T-helper 2 cell treated with Interferon-gamma antibody and Interleukin-4, amounts not matched to agents 100 ng/mL and 5 ng/mL, for 36 hours (primary cell): ENCODE measurements at regions not wholly inside any gene's neighbourhood (a gene's known extent, or its start where the extent isn't known, plus 50 kb on each side); places are given as distances from the start of the nearest gene placed in this dataset.
"Not testable (repeated sequence)": the region's sequence is repeated elsewhere in the genome, so short reads cannot be mapped to it uniquely, and the experiment has no call there.

ENCODE experiments used
- intact Hi-C: fragments of 100-400 bp; cut with micrococcal nuclease; formaldehyde crosslinking; loops from one replicate; pipeline ENCODE4 v1.15.1; 2023

DNA sequence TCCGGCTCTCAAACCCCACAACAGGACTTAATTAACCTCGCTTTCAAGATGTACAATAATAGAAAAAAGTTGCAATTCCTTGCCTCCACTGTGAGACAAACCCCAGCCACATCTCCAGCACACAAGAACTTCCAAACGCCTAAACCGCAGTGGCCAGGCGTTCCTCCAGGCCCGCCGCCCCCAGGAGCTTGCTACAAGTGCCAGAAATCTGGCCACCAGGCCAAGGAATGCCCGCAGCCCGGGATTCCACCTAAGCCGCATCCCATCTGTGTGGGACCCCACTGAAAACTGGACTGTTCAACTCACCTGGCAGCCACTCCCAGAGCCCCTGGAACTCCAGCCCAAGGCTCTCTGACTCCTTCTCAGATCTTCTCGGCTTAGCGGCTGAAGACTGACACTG, 262.5 kb downstream of the SMARCA2 start:
- intact Hi-C loops: not testable (repeated sequence)

DNA sequence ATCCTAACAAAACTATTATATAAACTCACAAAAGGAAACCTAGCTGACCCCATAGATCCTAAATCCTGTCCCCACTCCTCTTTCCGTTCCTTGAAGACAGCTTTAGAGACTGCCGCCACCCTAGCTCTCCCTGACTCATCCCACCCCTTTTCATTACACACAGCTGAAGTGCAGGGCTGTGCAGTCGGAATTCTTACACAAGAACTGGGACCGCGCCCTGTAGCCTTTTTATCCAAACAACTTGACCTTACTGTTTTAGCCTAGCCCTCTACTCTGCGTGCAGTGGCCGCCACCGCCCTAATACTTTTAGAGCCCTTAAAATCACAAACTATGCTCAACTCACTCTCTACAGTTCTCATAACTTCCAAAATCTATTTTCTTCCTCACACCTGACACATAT, 264.0 kb downstream of the SMARCA2 start:
- intact Hi-C loops: not testable (repeated sequence)

DNA sequence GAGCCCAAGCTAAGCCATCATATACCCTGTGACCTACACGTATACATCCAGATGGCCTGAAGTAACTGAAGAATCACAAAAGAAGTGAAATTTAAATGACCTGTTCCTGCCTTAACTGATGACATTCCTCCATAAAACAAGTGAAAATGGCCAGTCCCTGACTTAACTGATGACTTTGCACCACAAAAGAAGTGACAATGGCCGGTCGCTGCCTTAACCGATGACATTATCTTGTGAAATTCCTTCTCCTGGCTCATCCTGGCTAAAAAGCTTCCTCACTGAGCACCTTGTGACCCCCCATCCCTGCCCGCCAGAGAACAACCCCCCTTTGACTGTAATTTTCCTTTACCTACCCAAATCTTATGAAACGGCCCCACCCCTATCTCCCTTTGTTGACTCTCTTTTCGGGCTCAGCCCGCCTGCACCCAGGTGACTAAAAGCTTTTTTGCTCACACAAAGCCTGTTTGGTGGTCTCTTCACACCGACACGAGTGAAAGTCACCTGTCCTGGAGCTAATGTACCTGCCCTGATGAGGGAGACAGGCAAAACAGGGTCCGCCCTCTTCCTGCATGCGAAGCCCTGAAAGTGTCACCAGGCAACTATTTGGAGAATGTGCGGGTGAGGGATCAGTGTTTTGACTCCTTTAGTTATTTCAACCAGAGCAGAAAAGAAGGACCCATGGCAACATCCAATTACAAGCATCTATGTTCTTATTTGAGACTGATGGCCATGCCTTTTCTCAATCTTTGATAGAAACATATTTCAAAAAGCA, 266.1 kb downstream of the SMARCA2 start:
- intact Hi-C loops: no loop called here

DNA sequence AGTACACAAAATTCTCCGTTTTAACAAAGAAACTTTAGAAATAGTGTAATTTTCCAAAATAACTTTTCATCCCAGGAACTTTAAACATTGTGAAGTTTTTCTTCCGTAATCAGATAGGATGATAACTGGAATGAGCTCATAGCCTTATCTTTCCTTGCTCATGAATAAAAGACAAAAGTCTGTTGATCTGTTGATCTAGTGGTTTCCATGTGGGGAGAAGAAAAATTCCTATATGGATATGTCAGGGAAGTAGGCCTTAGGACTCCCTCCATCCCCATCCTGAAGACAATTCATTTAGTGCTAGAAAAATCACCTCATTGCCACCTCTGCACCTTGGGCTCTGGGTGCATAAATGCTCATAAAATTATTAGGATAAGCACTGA, 266.6 kb downstream of the SMARCA2 start:
- intact Hi-C loops: no loop called here

DNA sequence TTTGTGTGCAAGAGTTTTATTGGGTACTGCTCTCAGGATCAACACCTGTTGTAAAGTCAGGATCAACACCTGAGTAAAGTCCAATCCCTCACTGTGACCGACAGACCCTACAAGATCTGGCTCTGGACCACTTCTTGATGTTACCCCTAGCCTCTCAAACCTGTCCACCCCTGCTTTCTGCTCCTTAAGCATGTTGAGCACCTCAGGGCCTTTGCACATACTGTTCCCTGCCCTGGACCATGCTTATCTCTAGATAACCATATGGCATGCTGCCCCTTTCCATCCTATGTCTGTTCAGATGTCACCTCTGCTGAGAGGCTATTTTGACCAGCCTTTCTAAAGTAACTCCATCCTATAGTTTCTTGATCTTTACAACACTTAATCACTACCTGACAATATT, 269.6 kb downstream of the SMARCA2 start:
- intact Hi-C loops: no loop called here

DNA sequence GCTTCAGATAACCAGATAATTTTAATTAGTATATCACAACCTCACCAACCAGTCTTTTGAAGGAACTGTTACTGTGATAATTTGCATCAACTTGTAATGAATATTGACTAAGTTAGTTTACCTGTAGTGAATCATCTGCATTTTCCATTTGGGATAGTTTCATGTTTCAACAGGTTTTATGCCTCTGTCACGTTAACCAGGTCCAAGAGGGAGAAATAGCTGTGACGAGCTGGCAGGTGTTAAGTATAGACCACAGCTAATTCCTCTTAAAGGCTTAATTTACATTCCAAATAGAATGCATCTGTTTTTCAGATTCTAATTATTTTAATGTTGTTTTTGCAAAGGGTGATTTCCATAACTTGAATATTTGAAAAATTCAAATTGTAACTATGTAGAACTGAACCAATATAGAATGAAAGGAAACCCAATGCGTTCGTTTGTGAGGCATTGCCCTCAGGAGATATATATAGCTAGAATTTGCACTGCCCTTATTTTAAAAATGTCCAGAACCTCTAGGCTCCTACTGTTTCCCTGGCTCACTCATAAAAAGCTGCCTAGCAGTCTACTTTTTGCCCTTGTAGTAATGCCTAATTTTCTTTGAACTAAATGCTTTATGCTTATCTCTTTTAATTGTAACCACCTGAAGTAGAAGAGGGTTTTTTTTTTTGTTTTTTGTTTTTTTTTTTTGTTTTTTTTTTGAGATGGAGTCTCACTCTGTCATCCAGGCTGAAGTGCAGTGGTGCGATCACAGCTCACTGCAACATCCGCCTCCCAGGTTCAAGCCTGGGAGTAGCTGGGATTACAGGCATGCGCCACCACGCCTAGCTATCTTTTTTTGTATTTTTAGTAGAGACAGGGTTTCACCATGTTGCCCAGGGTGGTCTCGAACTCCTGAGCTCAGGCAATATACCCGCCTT, 270.5 kb downstream of the SMARCA2 start:
- intact Hi-C loops: no loop called here

DNA sequence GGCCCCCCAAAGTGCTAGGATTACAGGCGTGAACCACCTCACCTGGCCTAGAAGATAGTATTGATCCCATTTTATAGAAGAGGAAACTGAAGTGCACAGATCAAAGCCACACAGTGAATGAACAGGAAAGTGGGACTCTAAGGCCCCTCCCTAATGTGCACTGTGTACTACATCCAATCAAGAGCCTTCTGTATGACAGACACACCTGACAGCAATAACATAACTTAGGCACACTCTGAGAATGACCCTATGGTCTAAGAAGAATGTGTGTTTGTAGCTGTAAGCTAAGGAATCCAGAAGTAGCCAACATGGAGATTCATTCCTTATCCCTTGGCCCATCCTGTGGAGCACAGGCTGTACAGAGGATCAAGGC, 271.2 kb downstream of the SMARCA2 start:
- intact Hi-C loops: no loop called here

DNA sequence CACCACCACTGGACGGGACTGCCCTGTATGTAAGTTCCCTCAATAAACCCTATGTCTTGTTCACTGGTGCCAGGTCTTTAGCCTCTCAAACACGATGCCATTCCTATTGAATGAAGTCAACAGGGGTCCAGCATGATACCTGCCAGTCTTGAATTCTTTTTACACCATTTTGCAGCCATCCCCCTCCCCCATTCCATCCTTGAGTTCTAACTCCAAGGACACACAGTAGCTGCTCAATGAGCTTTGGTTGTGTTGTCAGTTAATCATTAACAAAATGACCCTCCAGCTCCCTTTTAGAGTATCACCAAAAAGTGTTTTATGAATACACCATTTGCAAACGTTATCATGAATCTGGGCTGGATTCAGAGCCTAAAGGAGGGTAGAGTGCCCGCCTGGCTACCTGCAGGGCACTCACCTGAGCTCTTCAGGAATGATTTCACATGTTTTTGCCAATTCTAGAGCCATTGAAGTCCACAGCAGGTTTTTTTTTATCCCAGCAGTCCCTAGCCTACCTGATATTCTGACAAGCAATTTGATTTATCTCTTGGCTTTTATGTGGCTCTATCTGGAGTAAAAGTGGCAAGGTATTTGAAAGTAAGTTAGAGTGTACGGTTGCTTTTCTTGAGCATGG, 271.8 kb downstream of the SMARCA2 start:
- intact Hi-C loops: no loop called here

DNA sequence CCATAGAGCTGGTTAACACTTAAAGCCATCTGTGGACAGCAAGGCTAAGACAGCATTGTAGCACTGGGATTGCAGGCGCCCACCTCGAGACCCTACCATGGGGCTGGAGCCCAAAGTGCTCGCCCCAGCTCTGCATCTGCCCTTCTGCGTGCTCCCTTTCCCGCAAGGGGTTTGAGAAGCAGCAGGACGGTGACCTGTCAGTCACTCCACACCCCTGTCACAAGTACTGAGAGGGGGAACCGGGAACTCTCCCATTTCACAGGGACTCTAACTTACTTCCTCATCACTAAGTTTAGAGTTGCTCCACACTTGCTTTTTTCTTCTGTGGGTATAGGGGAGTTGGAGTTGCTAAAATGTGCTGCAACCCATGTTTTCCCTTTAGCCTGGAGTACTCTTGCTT, 273.2 kb downstream of the SMARCA2 start:
- intact Hi-C loops: no loop called here

DNA sequence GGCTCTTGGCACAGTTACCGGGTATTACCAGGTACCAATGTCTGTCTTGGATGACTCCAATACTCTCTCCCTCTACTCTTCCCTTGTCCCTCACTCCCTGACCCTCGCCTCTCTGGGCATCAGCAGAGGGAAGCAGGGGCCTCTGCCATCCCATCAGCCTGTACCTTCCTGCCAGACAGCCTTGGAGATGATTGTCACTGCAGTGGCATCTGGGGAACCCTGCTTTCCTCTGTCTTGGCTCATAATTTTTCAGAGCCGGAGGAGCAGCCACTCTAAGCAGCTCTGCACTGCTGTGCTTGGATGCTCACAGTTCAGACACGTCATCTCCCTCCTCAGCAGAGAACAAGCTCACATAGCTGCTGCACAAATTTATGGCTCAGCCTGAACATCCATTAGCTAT, 274.1 kb downstream of the SMARCA2 start:
- intact Hi-C loops: no loop called here

DNA sequence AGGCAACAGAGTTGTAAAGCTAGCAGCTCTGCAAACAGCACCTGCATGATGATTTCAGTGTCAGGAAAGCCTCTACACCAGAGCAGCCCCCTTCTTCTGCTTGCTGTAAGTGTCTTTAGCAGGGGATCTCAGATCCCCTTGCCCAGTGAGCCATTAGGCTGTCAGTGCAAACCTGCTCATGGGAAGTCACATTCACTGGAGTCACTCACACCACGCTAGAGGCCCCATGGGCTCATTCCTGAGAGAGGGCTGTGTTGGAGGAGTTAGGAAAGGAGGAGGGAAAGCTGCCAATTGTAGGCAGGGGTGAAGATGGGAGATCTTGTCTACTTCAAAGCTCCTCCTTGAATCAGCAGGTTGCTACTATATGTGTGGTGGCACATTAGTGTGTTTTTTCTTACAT, 275.2 kb downstream of the SMARCA2 start:
- intact Hi-C loops: no loop called here

DNA sequence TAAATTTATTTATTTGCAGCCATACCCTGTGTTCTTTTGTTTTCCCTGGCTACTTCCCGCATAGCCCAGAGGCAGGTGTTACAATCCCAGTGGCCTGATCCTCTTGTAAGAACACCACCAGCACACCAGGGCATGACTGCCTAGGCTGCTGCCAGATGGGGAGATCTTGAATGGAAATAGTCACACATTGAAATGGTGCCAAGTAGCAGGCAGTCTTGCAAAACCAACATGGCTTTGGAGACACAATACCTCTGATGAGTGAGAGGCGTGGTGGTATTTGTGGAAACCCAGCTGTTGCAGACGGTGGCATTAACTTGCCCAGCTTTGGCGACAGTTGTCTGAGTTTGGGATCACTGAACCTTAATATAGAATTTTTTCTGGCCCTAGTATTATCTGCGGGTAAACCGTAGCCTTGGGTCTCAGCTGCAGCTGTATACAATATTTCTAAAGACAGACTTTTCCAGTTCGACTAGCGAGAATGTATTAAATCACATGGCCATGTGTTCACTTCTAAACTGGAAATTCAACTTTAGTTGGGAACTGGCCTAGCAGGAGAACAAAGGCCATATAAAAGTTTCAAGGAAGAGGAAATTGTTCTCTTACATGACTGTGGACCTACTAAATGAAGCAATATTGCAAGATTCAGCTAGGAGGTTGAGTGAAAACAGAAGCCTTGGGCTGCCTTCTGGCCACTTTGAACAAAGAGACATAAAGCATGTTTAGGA, 277.0 kb downstream of the SMARCA2 start:
- intact Hi-C loops: no loop called here

DNA sequence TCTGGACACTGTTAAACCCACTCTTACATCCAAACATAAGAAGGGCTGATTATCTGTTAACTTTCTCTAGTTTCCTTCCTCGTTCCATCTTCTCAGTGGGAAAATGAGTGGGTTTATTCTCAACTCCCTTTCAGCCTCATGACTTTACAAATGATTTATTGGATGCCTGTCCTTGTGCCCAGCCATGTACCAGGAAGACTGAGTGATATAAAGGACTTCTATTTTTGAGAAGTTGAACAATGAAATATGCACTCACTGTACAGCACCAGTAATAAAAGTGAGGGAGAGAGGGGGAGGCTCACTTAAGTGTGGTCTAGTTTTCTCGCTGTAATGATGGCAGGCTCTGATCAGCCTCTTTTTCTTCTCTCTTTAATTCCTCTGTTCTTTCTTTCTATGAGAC, 277.6 kb downstream of the SMARCA2 start:
- intact Hi-C loops: no loop called here

DNA sequence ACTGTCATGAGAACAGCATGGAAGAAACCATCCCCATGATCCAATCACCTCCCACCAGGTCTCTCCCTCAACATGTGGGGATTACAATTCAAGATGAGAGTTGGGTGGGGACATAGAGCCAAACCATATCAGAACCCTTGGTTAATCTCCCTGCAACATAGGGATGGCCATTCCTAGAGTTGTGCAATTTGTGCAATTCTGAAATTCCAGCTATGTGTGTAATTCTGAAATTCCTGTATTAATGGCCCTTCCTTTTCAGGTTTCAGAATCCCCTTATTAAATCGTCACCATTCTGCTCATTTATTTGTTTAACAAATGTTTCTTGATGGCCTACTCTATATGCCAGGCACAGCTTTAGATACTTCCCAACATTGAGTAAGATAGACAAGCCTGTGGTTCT, 282.6 kb downstream of the SMARCA2 start:
- intact Hi-C loops: no loop called here

DNA sequence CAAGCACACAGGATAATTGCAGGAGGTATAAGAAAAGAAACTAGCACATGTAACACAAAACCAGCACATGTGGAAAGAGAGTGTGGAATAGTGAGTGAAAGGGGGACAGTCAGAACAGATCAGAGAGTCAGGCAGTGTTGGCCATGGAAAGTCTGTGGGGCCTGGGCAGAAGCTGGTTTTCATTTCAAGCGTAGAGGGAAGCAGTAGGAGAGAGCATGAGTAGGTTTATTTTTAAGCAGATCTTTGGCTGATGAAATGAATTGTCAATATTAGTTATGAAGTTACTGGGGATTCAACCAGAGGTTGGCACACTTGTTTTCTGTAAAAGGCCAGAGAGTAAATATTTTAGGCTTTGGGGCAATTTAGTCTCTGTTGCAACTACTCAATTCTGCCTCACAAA, 283.1 kb downstream of the SMARCA2 start:
- intact Hi-C loops: no loop called here

DNA sequence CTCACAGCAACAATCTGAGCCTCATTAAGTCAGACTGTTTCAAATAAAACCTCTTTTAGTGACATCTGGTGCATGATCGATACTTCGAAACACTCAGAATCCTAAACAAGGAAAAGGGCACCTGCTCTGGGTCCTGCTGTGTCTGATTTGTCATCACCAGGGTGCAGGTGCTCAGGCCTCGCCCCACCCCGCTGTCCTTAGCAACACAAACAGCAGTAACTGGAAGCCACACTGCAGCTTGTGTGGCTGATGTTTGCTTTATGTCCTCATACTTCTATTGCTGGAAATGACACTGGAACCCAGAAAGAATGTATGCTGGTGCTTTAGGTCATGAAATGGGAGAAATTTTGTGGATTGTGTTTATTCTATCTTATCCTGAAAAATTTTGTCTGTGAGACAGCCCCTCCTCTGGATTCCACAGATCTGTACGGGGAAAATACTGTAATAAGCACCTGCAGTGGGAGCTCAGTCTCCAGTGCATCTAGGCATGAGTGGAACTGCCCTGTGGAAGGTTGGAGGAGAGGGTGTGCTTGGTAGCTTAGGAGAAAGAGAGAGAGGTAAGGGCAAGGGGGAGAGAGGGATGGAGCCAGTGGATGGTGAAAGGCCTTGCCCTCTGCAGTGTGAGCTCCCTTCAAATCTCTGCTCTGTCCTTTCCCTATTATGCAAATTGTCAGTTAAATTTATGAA, 284.2 kb downstream of the SMARCA2 start:
- intact Hi-C loops: no loop called here

DNA sequence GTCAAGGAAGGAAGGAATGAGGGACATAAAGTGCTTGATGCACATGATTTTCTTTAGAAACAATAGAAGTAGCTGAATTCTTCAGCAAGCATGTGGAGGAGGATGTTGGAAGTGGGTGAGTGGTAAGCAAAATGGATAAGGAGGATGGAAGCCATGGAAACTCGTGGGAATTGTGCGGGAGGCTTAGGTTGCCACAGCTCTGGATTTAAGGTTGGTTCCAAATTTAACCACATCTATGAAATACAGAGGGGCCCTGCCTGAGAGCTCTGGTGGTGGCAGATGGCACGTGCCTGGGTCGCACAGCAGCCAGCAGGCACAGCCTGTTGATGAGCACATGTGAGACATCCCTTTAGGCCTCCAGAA, 284.7 kb downstream of the SMARCA2 start:
- intact Hi-C loops: no loop called here

DNA sequence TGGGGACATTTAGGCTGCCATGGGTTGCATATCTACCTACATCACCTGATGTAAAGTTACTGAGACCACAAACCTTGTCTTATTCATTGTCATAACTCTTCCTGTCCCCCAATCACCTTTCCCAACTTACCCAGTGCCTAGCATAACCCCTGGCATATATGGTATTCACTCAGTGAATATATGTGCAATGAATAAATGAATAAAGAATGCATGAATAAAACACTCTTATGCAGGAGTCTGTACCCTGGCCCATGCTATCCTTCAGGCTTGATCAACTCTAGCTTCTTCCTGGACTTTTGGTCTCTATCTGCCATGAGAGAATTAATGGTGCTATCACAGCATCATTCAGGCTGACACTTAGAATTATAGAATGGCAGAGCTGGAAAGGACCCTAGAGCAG, 285.2 kb downstream of the SMARCA2 start:
- intact Hi-C loops: no loop called here

DNA sequence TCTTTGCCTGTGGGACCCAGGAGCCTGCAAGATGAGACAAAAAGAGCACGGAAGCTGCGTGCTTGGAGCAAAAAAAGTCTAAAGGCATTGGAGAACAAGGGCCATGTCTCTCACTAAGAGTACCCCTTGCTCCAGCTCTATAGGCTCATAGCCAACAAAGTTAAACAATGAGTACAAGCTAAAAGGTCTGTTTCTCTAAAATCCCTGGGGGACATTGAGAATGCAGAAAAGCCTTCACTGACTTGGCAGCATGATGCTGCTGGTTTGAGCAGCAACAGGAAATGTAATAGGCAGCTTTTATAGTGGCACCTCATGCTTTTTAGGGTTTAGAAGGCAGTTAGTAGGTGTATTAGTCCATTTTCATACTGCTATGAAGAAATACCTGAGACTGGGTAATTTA, 287.5 kb downstream of the SMARCA2 start:
- intact Hi-C loops: no loop called here

DNA sequence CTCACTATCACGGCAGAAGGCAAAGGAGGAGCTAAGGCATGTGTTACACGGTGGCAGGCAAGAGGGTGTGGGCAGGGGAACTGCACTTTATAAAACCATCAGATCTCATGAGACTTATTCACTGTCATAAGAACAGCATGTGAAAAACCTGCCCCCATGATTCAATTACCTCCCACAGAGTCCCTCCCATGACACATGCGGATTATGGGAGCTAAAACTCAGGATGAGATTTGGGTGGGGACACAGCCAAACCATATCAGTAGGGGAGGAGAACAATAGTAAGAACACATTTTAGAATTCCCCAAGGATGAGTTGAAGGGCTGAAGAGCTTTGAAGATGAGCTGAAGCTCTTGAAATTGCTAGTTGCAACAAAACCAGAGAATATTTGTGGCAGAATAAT, 287.9 kb downstream of the SMARCA2 start:
- intact Hi-C loops: no loop called here

DNA sequence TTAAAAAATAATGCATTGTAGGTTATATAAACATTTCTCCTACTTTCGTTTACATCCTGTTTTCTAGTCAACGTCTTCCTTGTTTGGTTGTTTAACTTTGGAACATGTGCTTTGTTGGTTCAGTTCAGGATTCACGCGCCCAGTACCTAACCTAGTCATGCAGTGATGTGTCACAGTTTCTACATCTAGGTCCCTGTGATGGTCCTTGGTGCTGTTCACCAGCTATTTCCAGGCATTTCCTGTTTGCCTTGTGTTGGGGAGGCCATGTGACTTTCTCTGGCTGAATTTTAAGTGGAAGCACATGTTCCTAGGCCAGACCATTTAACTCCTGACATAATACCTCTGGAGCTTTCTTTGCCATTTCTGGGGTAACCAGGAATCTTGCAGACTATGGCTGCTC, 292.3 kb downstream of the SMARCA2 start:
- intact Hi-C loops: no loop called here
